ENCODE measurements at regions not wholly inside any gene's neighbourhood (a gene's known extent, or its start where the extent isn't known, plus 50 kb on each side); places are given as distances from the start of the nearest gene placed in this dataset.

DNA sequence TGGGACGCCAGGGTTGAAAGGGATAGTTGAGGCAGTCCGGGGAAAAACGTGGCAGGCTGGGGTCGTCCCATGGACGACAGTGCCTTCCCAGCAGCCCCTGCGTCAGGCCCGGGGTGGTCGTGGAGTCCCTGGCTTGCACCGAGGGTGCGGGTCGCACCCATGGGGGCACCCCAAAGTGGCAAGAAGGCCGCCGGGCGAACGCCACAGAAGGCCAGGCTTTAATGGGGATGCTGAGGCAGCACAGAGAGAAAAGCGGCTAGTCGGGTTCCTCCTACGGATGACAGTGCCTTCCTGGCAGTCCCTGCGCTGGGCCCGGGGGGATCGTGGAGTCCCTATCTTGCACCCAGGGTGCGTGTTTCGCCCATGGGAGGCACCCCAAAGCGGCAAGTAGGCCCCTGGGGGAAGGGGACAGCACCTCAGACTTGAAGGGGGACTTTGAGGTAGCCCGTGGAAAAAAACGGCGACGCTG, 158.6 kb upstream of the ALG10B start:
- H4K20me1 ChIP-seq (ENCODE audit: control insufficient read depth, extremely low read depth, insufficient read depth, low read length) = no peaks in the 10 kb centered on the region
- dilution Hi-C loops (cut with MboI; ENCODE audit: extremely low pct_ligation_motif_present, low sequenced_read_pairs) = no loop called here
- no peak for FAIRE-seq
- no peak for DNase-seq (ENCODE audit: low read depth, low spot score)
- peaks cover 20% of the 10 kb centered on the region for H3K9me3 ChIP-seq (ENCODE audit: control insufficient read depth, low read depth, low read length)
- H3K4me1 ChIP-seq (ENCODE audit: control insufficient read depth, extremely low read depth, insufficient read depth, low read length) = no peaks in the 10 kb centered on the region
- TF ChIP-seq EZH2 (IDR thresholded peaks at IDR 0.05; ENCODE audit: low read length) = no peak
- TF ChIP-seq, protein P1, sequence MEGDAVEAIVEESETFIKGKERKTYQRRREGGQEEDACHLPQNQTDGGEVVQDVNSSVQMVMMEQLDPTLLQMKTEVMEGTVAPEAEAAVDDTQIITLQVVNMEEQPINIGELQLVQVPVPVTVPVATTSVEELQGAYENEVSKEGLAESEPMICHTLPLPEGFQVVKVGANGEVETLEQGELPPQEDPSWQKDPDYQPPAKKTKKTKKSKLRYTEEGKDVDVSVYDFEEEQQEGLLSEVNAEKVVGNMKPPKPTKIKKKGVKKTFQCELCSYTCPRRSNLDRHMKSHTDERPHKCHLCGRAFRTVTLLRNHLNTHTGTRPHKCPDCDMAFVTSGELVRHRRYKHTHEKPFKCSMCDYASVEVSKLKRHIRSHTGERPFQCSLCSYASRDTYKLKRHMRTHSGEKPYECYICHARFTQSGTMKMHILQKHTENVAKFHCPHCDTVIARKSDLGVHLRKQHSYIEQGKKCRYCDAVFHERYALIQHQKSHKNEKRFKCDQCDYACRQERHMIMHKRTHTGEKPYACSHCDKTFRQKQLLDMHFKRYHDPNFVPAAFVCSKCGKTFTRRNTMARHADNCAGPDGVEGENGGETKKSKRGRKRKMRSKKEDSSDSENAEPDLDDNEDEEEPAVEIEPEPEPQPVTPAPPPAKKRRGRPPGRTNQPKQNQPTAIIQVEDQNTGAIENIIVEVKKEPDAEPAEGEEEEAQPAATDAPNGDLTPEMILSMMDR (optimal IDR thresholded peaks at IDR 0.05 in 1 of 3, IDR thresholded peaks at IDR 0.05 in 1 of 3, conservative IDR thresholded peaks at IDR 0.05 in 1 of 3; ENCODE audit: extremely low read depth in 1 of 3, insufficient read depth in 2 of 3, low read length in 3 of 3) = no peak
- no peaks in the 10 kb centered on the region for H3K9me1 ChIP-seq (ENCODE audit: control insufficient read depth, extremely low read depth, insufficient read depth, low read length)
- no peaks in the 10 kb centered on the region for H3K27me3 ChIP-seq (ENCODE audit: control insufficient read depth, extremely low read depth, insufficient read depth, low read length)
- no peak overlapping the region for H3K4me3 ChIP-seq (ENCODE audit: control insufficient read depth in 2 of 3, extremely low read depth in 1 of 3, insufficient read depth in 2 of 3, low read depth in 1 of 3, low read length in 3 of 3)
- no peaks in the 10 kb centered on the region for H3K79me2 ChIP-seq (ENCODE audit: control insufficient read depth, insufficient read depth, low read length)
- no peak overlapping the region for H3K4me2 ChIP-seq (ENCODE audit: control insufficient read depth, extremely low read depth, insufficient read depth, low read depth, low read length)
- H3K9ac ChIP-seq (ENCODE audit: control insufficient read depth, extremely low read depth, insufficient read depth, low read length) = no peak overlapping the region
- no peaks in the 10 kb centered on the region for H3K36me3 ChIP-seq (ENCODE audit: control insufficient read depth in 2 of 2, extremely low read depth in 1 of 2, insufficient read depth in 2 of 2, low read length in 2 of 2)
- H2AFZ ChIP-seq (ENCODE audit: control insufficient read depth, low read length) = no peak overlapping the region
- no peak overlapping the region for H3K27ac ChIP-seq (ENCODE audit: control insufficient read depth, insufficient read depth, low read length)

- FAIRE-seq (no peak), DNase-seq (ENCODE audit: low read depth, low spot score) (no peak)
- no peak overlapping the region for H3K27ac ChIP-seq (ENCODE audit: control insufficient read depth, insufficient read depth, low read length)
- no peaks in the 10 kb centered on the region for H3K36me3 ChIP-seq (ENCODE audit: control insufficient read depth in 2 of 2, extremely low read depth in 1 of 2, insufficient read depth in 2 of 2, low read length in 2 of 2)
- no peak overlapping the region for H2AFZ ChIP-seq (ENCODE audit: control insufficient read depth, low read length)
- H3K4me2 ChIP-seq (ENCODE audit: control insufficient read depth, extremely low read depth, insufficient read depth, low read depth, low read length) = no peak overlapping the region
- TF ChIP-seq EZH2 (IDR thresholded peaks at IDR 0.05; ENCODE audit: low read length) = no peak
- TF ChIP-seq, protein P1 (optimal IDR thresholded peaks at IDR 0.05 in 1 of 3, IDR thresholded peaks at IDR 0.05 in 1 of 3, conservative IDR thresholded peaks at IDR 0.05 in 1 of 3; ENCODE audit: extremely low read depth in 1 of 3, insufficient read depth in 2 of 3, low read length in 3 of 3) = no peak
- H3K79me2 ChIP-seq (ENCODE audit: control insufficient read depth, insufficient read depth, low read length) = no peaks in the 10 kb centered on the region
- no peaks in the 10 kb centered on the region for H3K9me1 ChIP-seq (ENCODE audit: control insufficient read depth, extremely low read depth, insufficient read depth, low read length)
- peaks cover 21% of the 10 kb centered on the region for H3K9me3 ChIP-seq (ENCODE audit: control insufficient read depth, low read depth, low read length)
- dilution Hi-C loops (cut with MboI; ENCODE audit: extremely low pct_ligation_motif_present, low sequenced_read_pairs) = no loop called here
- H3K4me1 ChIP-seq (ENCODE audit: control insufficient read depth, extremely low read depth, insufficient read depth, low read length) = no peaks in the 10 kb centered on the region
- H3K4me3 ChIP-seq (ENCODE audit: control insufficient read depth in 2 of 3, extremely low read depth in 1 of 3, insufficient read depth in 2 of 3, low read depth in 1 of 3, low read length in 3 of 3) = no peak overlapping the region
- H3K27me3 ChIP-seq (ENCODE audit: control insufficient read depth, extremely low read depth, insufficient read depth, low read length) = no peaks in the 10 kb centered on the region
- H4K20me1 ChIP-seq (ENCODE audit: control insufficient read depth, extremely low read depth, insufficient read depth, low read length) = no peaks in the 10 kb centered on the region
- no peak overlapping the region for H3K9ac ChIP-seq (ENCODE audit: control insufficient read depth, extremely low read depth, insufficient read depth, low read length)
These were observed 158.0 kb upstream of the ALG10B start for GRCh38 chr12:38158428-38159091.

Measured in keratinocyte (primary cell).